Colon (tissue), 2 donors: ENCODE measurements at regions not wholly inside any gene's neighbourhood (a gene's known extent, or its start where the extent isn't known, plus 50 kb on each side); places are given as distances from the start of the nearest gene placed in this dataset.
"Not testable (repeated sequence)": the region's sequence is repeated elsewhere in the genome, so short reads cannot be mapped to it uniquely, and the experiment has no call there.

Experiments
- FAIRE-seq: peaks from 2 replicates; lab custom pipeline; 2012; peaks lifted over from hg19 to GRCh38; lab: Jason Lieb, UNC
- donor health status: control.
- donor health status: control.

GRCh38 chrX:118215346-118215745 is 98.7 kb upstream of the KLHL13 start:
- no peak for FAIRE-seq

- no peak for FAIRE-seq
Measured at GRCh38 chrX:118216087-118216486, 99.5 kb upstream of the KLHL13 start.

- no peak for FAIRE-seq
Measured at GRCh38 chrX:118216509-118216908, 99.9 kb upstream of the KLHL13 start.

- FAIRE-seq: no peak
Measured at GRCh38 chrX:118218079-118218478, 101.5 kb upstream of the KLHL13 start.

- peak; percentile 70 for FAIRE-seq
Measured at GRCh38 chrX:118218940-118219339, 102.3 kb upstream of the KLHL13 start.

GRCh38 chrX:118219866-118220265 is 103.3 kb upstream of the KLHL13 start:
- no peak for FAIRE-seq

- peak; percentile 43 for FAIRE-seq
Measured at GRCh38 chrX:118220509-118220908, 103.9 kb upstream of the KLHL13 start.

- no peak for FAIRE-seq
Measured at GRCh38 chrX:118221270-118221669, 104.7 kb upstream of the KLHL13 start.

GRCh38 chrX:118221733-118222132 is 105.1 kb upstream of the KLHL13 start:
- peak; percentile 78 for FAIRE-seq

GRCh38 chrX:118222421-118222820 is 105.8 kb upstream of the KLHL13 start:
- FAIRE-seq: no peak

- FAIRE-seq: peak; percentile 97
Measured at GRCh38 chrX:118225711-118226428, 109.3 kb upstream of the KLHL13 start.

- no peak for FAIRE-seq
Measured at GRCh38 chrX:118228041-118228440, 111.4 kb upstream of the KLHL13 start.

- FAIRE-seq: no peak
Measured at GRCh38 chrX:118228456-118228855, 111.8 kb upstream of the KLHL13 start.

GRCh38 chrX:118231464-118231863 is 114.4 kb upstream of the WDR44 start:
- peak; percentile 10 for FAIRE-seq

- no peak for FAIRE-seq
Measured at GRCh38 chrX:118239178-118239870, 106.6 kb upstream of the WDR44 start.

GRCh38 chrX:118239913-118240698 is 105.8 kb upstream of the WDR44 start:
- no peak for FAIRE-seq

GRCh38 chrX:118246961-118247360 is 98.9 kb upstream of the WDR44 start:
- FAIRE-seq: not testable (repeated sequence)

- no peak for FAIRE-seq
Measured at GRCh38 chrX:118249146-118249545, 96.8 kb upstream of the WDR44 start.

GRCh38 chrX:118250445-118250844 is 95.5 kb upstream of the WDR44 start:
- FAIRE-seq: no peak

- no peak for FAIRE-seq
Measured at GRCh38 chrX:118251271-118251670, 94.6 kb upstream of the WDR44 start.

GRCh38 chrX:118252967-118253366 is 92.9 kb upstream of the WDR44 start:
- FAIRE-seq: no peak

GRCh38 chrX:118254611-118255010 is 91.3 kb upstream of the WDR44 start:
- FAIRE-seq: peak; percentile 93

- FAIRE-seq: no peak
Measured at GRCh38 chrX:118255921-118256320, 90.0 kb upstream of the WDR44 start.
